ENCODE measurements at regions not wholly inside any gene's neighbourhood (a gene's known extent, or its start where the extent isn't known, plus 50 kb on each side); places are given as distances from the start of the nearest gene placed in this dataset.
"Not testable (repeated sequence)": the region's sequence is repeated elsewhere in the genome, so short reads cannot be mapped to it uniquely, and the experiment has no call there.

DNA sequence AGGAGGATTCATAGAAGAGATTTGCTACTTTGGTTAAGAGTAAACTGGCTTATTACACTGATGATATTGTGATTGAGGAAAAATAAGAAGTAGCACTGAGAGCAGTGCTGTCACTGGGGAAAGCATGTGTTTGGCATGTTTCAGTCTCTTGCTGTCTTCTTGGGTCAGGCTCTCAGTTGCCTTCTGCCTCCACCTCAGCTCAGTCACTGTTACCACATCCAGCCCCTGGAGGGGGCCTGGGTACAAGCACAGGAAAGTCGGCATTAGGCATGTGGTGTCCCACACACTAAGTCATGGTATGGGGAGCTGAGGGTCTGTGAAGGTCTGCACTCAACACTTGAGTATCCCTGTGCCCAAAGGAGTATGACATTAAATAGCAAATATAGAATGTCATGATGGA is 958.3 kb upstream of the CDH9 start:
- DNase-seq, result no peak

DNA sequence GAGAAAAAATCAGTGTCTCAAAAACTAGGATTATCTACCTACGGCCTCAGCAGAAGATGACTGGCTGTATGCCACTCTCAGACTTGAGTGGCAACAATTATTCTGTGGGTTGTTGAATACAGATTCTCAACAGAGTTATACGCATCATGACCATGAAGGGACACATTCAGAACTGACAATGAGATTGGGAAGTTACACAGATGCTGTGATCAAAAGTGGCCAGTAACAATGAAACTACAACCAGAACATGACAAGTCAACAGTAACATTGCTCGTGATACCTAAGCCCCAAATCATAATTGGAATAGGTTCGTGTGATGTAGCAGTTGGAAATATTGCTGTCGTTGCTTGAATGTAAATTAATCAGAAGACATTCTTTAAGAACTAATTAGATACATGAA is 957.5 kb upstream of the CDH9 start:
- DNase-seq, result no peak

- no peak for DNase-seq
Observed at GRCh38 chr5:27978322-27978721, 939.9 kb upstream of the CDH9 start.

GRCh38 chr5:27969157-27969556 is 930.8 kb upstream of the CDH9 start:
- no peak for DNase-seq

- DNase-seq, result no peak
Observed at GRCh38 chr5:27963050-27963783, 924.8 kb upstream of the CDH9 start.

GRCh38 chr5:27962198-27962597 is 923.8 kb upstream of the CDH9 start:
- DNase-seq, result no peak

DNA sequence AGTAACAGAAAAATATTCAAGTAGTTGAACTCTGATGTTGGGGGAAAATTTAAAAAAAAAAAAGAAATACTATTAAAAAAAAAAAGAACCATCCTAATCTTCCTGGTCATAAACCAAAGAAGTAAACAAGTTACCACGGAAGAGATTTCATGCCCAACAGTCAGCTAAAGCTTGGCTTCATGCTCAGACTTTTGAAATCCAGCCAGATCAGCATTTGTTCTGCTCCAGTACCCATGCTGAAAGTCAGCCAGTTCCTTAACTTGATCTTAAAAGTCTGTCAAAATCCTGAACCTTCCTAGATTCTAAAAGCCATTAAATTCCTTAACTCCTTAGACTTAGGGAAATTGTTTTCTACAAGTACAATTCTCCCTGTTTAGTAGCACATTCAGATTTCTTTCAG is 908.7 kb upstream of the CDH9 start:
- no peak for DNase-seq

- DNase-seq, result no peak
Observed at GRCh38 chr5:27944471-27944870, 906.1 kb upstream of the CDH9 start.

DNA sequence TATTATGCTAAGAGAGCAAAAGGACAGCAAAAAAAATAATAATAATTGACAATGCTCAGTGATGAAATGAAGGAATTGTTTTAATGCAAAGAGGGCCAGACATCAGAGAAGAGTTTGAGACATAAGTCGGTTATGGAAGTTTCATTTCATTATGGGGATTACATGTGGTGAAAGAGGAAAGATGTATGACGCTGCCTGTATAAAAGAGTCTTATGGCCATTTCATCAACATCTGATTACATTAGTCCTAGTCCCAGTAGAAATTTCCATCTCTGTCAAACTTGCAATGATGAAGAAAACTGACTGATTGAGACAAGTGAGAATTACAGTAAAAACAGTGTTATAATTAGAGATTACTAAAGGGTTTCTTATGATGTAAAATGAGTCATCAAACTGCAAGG is 900.6 kb upstream of the CDH9 start:
- no peak for DNase-seq

GRCh38 chr5:27928060-27928459 is 889.7 kb upstream of the CDH9 start:
- no peak for DNase-seq

GRCh38 chr5:27911216-27911615 is 872.8 kb upstream of the CDH9 start:
- DNase-seq, result no peak

GRCh38 chr5:27908341-27908740 is 870.0 kb upstream of the CDH9 start:
- no peak for DNase-seq

GRCh38 chr5:27906931-27907601 is 868.7 kb upstream of the CDH9 start:
- DNase-seq, result no peak

DNA sequence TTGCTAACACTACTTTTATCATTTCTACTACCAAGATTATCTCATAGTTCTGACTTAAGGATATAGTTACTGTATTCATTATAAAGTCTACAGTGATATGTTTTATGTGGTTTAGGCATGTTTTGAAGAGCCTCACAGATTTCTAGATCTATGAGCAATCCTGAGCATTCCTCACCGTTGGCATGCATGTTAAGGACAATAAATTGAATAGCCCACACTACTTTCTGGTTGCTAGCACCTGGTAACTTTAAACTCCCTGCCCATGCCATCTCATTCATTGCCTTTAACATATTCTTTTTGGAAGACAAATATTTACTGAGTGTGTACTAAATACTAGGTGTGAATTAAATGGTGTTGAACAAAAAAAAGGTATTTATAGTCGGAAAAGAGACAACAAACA is 868.1 kb upstream of the CDH9 start:
- DNase-seq, result no peak

DNA sequence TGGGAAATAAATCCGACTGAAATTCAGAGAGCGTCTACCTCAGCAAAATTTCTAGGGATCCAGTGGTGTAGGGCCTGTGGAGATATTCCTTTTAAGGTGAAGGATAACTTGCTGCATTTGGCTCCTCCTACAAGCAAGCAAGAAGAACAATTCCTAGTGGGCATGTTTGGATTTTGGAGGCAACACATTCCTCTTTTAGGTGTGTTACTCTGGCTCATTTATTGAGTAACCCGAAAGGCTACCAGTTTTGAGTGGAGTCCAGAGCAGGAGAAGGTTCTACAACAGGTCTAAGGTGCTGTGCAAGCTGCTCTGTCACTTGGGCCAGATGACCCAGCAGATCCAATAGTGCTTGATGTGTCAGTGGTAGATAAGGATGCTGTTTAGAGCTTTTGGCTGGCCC is 862.4 kb upstream of the CDH9 start:
- no peak for DNase-seq

DNA sequence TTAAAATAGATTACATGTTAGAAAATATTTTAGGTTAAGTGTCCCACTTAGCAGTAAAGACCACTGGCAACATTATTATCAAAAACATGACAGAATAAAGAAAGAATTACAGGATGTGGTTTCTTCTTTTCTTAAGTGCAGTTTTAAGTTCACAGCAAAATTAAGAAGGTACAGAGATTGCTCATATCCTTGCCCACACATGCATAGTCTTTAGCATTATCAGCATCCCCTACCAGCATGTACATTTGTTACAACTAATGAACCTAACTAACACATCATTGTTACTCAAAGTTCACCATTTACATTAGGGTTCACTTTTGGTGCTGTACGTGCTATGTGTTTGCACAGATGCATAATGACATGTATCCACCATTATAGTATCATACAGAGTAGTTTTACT is 837.7 kb upstream of the CDH9 start:
- DNase-seq, result no peak

- no peak for DNase-seq
Observed at GRCh38 chr5:27875148-27875547, 836.8 kb upstream of the CDH9 start.

DNA sequence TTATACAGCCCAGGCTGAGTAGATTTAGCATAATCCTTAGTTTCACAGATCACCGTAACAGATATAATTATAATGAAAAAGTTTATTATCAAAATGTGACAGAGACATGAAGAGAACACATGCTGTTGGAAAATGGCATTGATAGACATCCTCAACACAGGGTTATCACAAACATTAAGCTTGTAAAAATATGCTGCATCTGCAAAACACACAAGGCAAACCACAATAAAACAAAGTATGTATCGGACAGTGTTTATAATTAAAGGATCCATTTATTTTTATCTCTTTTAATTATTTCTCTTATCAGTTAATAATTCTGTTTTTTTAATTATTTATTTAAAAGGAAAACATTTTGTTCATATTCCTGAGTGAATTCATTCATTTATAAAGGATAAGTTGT is 829.9 kb upstream of the CDH9 start:
- no peak for DNase-seq

GRCh38 chr5:27855491-27855890 is 817.1 kb upstream of the CDH9 start:
- no peak for DNase-seq

DNA sequence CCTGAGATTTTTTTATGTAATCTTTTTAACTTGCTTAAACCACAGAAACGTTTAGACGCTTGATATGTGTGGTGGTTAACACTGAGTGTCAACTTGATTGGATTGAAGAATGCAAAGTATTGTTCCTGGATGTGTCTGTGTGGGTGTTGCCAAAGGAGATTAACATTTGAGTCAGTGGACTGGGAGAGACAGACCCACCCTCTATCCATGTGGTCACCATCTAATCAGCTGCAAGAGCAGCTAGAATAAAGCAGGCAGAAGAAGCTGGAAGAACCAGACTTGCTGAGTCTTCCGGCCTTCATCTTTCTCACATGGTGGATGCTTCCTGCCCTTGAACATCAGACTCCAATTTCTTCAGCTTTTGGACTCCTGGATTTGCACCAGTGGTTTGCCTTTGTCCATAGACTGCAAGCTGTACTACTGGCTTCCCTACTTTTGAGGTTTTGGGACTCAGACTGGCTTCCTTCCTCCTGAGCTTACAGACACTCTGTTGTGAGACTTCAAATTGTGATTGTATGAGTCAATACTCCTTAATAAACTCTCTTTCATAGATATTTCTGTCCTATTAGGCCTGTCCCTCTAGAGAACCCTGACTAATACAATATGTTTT is 816.0 kb upstream of the CDH9 start:
- no peak for DNase-seq

DNA sequence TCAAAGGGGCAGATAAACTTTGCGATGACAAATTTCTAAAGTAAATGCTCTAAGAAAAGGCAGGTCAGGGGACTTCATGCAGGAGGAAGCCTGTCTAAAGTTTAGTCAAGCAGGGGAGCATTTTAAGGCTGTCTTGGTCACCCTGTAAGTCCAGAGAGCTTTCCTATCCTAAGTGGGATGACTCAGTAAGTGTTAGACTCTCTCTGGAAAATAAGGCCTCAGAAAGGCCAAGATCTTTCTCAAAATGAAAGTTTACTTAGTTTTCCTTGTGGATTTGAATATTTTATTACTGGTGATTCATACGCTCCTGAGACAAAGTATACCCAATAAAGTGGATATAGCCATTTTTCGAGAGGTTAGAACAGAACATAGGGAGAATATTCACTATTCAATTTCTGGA is 806.9 kb upstream of the CDH9 start:
- no peak for DNase-seq

DNA sequence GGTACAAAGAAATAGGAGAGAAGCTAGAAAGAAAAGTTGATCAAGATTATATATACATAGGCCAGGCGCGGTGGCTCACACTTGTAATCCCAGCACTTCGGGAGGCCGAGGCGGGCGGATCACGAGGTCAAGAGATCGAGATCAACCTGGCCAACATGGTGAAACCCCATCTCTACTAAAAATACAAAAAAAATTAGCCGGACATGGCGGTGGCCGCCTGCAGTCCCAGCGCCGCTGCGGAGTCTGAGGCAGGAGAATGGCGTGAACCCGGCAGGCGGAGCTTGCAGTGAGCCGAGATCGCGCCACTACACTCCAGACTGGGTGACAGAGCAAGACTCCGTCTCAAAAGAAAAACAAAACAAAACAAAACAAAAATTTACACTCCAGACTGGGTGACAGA is 798.3 kb upstream of the CDH9 start:
- DNase-seq, result not testable (repeated sequence)

DNA sequence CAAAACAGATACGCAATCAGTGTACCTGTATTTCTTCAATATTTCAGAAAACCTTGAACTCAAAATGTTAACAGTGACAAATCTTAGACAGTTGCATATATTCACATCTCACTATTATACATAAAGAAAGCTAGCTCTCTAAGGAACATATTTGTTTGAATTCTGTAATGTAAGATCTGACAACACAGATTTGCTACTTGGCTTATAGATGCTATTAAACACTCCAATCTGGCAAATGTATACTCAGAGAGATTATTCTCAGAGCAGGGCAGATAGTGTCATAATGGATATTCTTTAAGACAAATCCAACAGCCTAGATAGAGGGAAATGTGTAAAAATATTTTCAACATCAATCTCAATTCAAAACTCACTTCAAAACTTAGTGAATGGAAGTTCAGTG is 794.5 kb upstream of the CDH9 start:
- DNase-seq, result no peak

- DNase-seq, result no peak
Observed at GRCh38 chr5:27830546-27830945, 792.2 kb upstream of the CDH9 start.

- no peak for DNase-seq
Observed at GRCh38 chr5:27821681-27822080, 783.3 kb upstream of the CDH9 start.
